Glutamatergic neuron (in vitro differentiated cells): ENCODE measurements at regions not wholly inside any gene's neighbourhood (a gene's known extent, or its start where the extent isn't known, plus 50 kb on each side); places are given as distances from the start of the nearest gene placed in this dataset.
"Not testable (repeated sequence)": the region's sequence is repeated elsewhere in the genome, so short reads cannot be mapped to it uniquely, and the experiment has no call there.

Experiments used
- DNase-seq: peaks from one replicate; pipeline ENCODE4 v3.0.0; 2022
- H3K27ac Mint-ChIP-seq: one replicate; pipeline ENCODE4 v1.8.0; 2020; ENCODE audit warnings: mild to moderate bottlenecking, mixed read lengths, inconsistent platforms; ENCODE audit not compliant: unreplicated experiment
- H3K27me3 Mint-ChIP-seq: one replicate; pipeline ENCODE4 v1.8.0; 2020; ENCODE audit warnings: mild to moderate bottlenecking, moderate library complexity, mixed read lengths, inconsistent platforms; ENCODE audit not compliant: unreplicated experiment
- H3K36me3 Mint-ChIP-seq: one replicate; pipeline ENCODE4 v1.8.0; 2020; ENCODE audit warnings: mild to moderate bottlenecking, mixed read lengths, inconsistent platforms; ENCODE audit not compliant: unreplicated experiment
- H3K4me1 Mint-ChIP-seq: one replicate; pipeline ENCODE4 v1.8.0; 2020; ENCODE audit warnings: mild to moderate bottlenecking, low read depth, mixed read lengths, inconsistent platforms; ENCODE audit not compliant: unreplicated experiment
- H3K4me3 Mint-ChIP-seq: one replicate; pipeline ENCODE4 v1.8.0; 2020; ENCODE audit warnings: mild to moderate bottlenecking, mixed read lengths, inconsistent platforms; ENCODE audit not compliant: unreplicated experiment
- H3K9me3 Mint-ChIP-seq: one replicate; pipeline ENCODE4 v1.8.0; 2020; ENCODE audit warnings: mild to moderate bottlenecking, moderate library complexity, mixed read lengths, inconsistent platforms; ENCODE audit not compliant: unreplicated experiment
- CTCF ChIP-seq: fragments of 200-600 bp; sonication (generic); IDR thresholded peaks from one replicate; pipeline ENCODE4 v1.5.0; 2021; ENCODE audit not compliant: partially characterized antibody, unreplicated experiment

DNA sequence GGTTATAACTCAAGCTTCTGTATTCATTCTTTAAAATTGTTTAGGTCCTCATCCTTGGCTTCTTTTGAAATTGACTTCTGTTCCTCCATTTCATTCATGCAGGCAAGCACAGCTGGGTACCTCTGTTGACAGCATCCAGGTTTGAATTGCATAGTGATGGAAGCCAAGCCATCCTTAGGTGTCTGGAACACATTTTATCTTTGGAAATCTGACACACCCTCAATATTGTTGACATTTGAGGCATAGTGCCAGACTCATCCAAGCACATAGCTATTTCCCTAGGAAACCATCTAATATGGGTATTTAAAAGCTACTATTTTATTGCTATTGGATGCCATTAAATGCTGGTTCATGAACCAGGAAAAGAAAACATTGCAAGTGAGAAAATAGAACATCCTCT is 142.1 kb upstream of the PTPRZ1 start:
- no peaks in the 10 kb centered on the region for H3K4me1 Mint-ChIP-seq
- no peak for TF ChIP-seq CTCF
- peaks cover 5% of the 10 kb centered on the region for H3K36me3 Mint-ChIP-seq
- peaks cover 8% of the 10 kb centered on the region for H3K9me3 Mint-ChIP-seq
- DNase-seq, result no peak
- no peak overlapping the region for H3K27ac Mint-ChIP-seq
- H3K4me3 Mint-ChIP-seq, result no peak overlapping the region
- H3K27me3 Mint-ChIP-seq, result no peaks in the 10 kb centered on the region

- Mint-ChIP-seq H3K4me1 (peaks cover 3% of the 10 kb centered on the region), H3K4me3 (no peak overlapping the region), H3K9me3 (peaks cover 3% of the 10 kb centered on the region), H3K36me3 (no peaks in the 10 kb centered on the region), H3K27ac (no peak overlapping the region), H3K27me3 (peaks cover 1% of the 10 kb centered on the region)
- no peak for TF ChIP-seq CTCF
- DNase-seq, result no peak
Measured at GRCh38 chr7:121714559-121715303, 158.2 kb upstream of the PTPRZ1 start.

DNA sequence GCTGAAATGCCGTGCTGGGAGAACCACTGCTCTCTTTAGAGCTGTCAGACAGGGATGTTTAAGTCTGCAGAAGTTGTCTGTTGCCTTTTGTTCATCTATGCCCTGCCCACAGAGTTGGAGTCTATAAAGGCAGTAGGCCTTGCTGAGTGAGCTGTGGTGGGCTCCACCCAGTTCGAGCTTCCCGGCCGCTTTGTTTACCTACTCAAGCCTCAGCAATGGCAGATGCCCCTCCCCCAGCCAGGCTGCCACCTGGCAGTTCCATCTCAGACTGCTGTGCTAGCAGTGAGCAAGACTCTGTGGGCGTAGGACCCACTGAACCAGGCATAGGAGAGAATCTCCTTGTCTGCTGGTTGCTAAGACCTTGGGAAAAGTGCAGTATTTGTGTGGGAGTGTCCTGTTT is 160.0 kb upstream of the PTPRZ1 start:
- H3K27me3 Mint-ChIP-seq, H3K4me3 Mint-ChIP-seq, H3K27ac Mint-ChIP-seq, H3K36me3 Mint-ChIP-seq, H3K9me3 Mint-ChIP-seq, H3K4me1 Mint-ChIP-seq: not testable (repeated sequence)
- DNase-seq, result peak; percentile 12

DNA sequence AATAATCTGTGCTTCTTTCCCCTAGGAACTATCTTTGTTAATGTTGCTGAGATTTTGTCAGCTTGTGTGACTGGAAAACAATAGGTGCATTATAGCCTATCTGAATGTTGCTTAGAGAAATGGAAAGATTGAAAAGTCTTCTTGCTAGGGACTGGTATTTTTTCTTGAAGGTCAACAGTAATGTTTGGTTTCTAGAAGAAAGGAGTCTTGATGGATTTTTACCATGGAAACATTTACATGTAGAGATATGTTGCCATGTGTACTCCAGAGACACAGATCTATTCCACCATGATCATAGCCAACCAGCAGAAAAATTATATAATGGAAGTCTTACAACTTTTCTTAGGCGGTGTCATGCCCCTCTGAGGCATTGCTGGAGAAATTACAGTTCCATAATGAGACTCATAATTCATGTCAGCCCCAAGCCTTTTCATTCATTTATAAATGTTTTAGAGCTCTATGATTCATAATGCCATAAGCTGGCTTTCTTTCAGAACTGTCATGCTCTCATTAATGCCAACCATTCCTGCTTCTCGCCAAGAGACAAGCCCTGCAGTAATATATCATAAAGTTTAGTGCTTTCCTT is 175.1 kb upstream of the PTPRZ1 start:
- Mint-ChIP-seq H3K4me3 (no peak overlapping the region), H3K9me3 (no peaks in the 10 kb centered on the region), H3K36me3 (no peaks in the 10 kb centered on the region), H3K4me1 (no peaks in the 10 kb centered on the region), H3K27ac (no peak overlapping the region), H3K27me3 (no peaks in the 10 kb centered on the region)
- TF ChIP-seq CTCF, result no peak
- DNase-seq, result no peak

DNA sequence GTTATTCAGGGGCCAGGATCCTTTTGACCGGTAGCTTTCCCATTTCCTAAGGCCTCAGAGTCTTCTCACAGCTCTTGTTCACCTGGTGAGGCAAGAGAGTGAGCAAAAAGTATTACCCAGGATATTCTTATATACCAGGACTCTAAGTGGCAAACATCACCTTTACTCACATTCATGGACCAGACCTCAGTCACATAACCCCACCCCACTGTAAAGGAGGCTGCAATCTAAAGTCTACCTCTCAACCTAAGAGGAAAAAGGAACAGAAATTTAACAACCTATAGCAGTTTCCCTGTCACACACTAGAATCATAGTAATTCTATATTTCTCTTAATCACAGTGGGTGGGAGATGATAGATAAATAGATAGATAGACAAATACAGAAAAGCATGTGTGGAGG is 176.0 kb upstream of the PTPRZ1 start:
- H3K9me3 Mint-ChIP-seq, result no peaks in the 10 kb centered on the region
- TF ChIP-seq CTCF, result no peak
- no peaks in the 10 kb centered on the region for H3K27me3 Mint-ChIP-seq
- DNase-seq, result no peak
- no peak overlapping the region for H3K27ac Mint-ChIP-seq
- no peaks in the 10 kb centered on the region for H3K4me1 Mint-ChIP-seq
- no peaks in the 10 kb centered on the region for H3K36me3 Mint-ChIP-seq
- H3K4me3 Mint-ChIP-seq, result no peak overlapping the region
